HFF-Myc (cell line): ENCODE measurements at regions not wholly inside any gene's neighbourhood (a gene's known extent, or its start where the extent isn't known, plus 50 kb on each side); places are given as distances from the start of the nearest gene placed in this dataset.
"Not testable (repeated sequence)": the region's sequence is repeated elsewhere in the genome, so short reads cannot be mapped to it uniquely, and the experiment has no call there.

Experiments
- DNase-seq: peaks from one replicate; pipeline ENCODE4 v3.0.0-alpha.2; 2011; ENCODE audit warnings: low read depth; ENCODE audit errors: extremely low read depth
- H3K4me3 ChIP-seq: replicated peaks from 2 replicates; pipeline ENCODE4 v1.5.1; 2011; ENCODE audit warnings: low read depth, mild to moderate bottlenecking, control low read depth, low read length
- CTCF ChIP-seq: IDR thresholded peaks from 2 replicates; pipeline ENCODE4 v1.5.1; 2012; ENCODE audit warnings: mild to moderate bottlenecking, low read depth, low read length, control low read depth; ENCODE audit errors: missing control alignments

GRCh38 chr1:5603353-5604104, 388.7 kb downstream of the NPHP4 start:
- DNase-seq: no peak
- no peak overlapping the region for H3K4me3 ChIP-seq
- TF ChIP-seq CTCF: no peak

- not testable (repeated sequence) for DNase-seq, H3K4me3 ChIP-seq
Measured at GRCh38 chr1:5602718-5603117, 389.5 kb downstream of the NPHP4 start.

- TF ChIP-seq CTCF: no peak
- DNase-seq: no peak
Measured at GRCh38 chr1:5601516-5601915, 390.7 kb downstream of the NPHP4 start.

GRCh38 chr1:5599541-5599940, 392.7 kb downstream of the NPHP4 start:
- TF ChIP-seq CTCF: no peak
- DNase-seq: no peak

More at GRCh38 chr1:5601516-5601915, 390.7 kb downstream of the NPHP4 start:
- no peak overlapping the region for H3K4me3 ChIP-seq

GRCh38 chr1:5598824-5599395, 393.3 kb downstream of the NPHP4 start:
- no peak for DNase-seq
- no peak for TF ChIP-seq CTCF
- H3K4me3 ChIP-seq: no peak overlapping the region

More at GRCh38 chr1:5599541-5599940, 392.7 kb downstream of the NPHP4 start:
- H3K4me3 ChIP-seq: no peak overlapping the region

- TF ChIP-seq CTCF: no peak
- H3K4me3 ChIP-seq: no peak overlapping the region
- DNase-seq: no peak
Measured at GRCh38 chr1:5597991-5598823, 394.0 kb downstream of the NPHP4 start.
